GM18502 (cell line): ENCODE measurements at regions not wholly inside any gene's neighbourhood (a gene's known extent, or its start where the extent isn't known, plus 50 kb on each side); places are given as distances from the start of the nearest gene placed in this dataset.
"Not testable (repeated sequence)": the region's sequence is repeated elsewhere in the genome, so short reads cannot be mapped to it uniquely, and the experiment has no call there.

ENCODE experiments used
- ATAC-seq: cut with Tn5 transposase; IDR thresholded peaks from one replicate; pipeline ENCODE4 v1.9.1; 2021; ENCODE audit warnings: mild to moderate bottlenecking; ENCODE audit not compliant: unreplicated experiment, poor library complexity

DNA sequence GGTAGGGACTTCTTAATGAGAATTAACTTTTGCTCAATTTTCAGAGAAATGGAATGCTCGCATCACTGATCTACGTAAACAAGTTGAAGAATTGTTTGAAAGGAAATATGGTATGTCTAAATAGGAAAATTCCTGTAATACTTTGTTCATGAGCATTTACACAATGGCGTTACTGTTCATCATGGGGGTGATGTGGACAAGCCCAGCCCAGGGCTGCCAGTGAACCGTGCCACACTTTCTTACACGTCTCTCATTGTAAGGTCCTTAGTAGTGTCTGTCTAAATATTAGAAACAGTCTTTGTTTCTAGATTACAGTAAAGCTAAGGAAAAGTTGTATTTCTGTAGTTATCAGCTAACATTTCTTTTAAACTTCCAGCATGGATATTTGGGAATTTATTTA lies 91.0 kb upstream of the SPDYE9 start:
- not testable (repeated sequence) for ATAC-seq

DNA sequence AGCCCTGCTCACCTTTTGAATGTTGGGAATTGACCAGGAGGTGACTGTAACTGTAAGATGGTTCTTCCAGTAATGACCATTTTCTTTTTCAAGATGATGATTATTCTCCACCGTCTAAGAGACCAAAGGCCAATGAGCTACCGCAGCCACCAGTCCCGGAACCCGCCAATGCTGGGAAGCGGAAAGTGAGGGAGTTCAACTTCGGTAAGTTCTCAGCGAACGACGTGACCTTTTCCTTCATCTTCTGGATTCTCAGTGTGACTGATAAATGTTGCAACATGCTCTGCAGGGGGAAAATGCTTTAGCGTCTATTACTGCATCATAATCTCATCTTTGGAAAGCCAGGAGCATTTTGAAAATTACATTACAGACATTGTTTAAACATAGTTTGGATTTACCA lies 89.5 kb upstream of the SPDYE9 start:
- not testable (repeated sequence) for ATAC-seq

DNA sequence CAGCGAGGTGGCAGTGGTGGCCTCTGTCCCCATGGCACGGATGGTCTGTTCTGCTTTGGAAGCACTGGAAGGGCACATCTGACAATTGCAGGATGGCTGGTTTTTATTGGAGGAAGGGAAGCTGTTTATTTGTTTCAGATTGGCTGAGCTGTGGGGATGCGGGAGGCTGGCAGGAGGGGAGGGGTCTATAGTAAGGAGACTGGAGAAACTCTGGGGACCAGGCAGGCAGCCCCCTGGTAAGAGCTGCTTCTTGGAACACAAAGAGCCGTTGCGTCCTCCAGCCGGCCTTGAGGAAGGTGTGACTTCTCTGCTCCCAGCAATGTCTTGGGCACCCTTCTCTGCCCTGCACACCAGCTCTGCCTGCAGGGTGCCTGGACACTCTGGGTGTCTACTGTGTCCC lies 85.1 kb upstream of the SPDYE9 start:
- not testable (repeated sequence) for ATAC-seq

DNA sequence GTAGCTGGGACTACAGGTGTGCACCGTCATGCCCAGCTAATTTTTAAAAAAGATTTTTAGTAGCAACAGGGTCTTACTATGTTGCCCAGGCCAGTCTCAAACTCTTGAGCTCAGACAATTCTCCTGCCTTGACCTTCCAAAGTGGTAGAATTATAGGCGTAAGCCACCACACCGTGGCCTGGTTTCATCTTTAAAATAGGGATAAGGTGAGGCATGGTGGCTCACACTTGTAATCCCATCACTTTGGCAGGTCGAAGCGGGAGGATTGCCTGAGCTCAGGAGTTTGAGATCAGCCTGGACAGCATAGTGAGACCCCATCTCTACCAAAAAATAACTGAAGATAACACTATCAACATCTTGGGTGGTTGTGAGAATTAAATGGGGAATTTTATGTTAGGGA lies 84.6 kb upstream of the SPDYE9 start:
- not testable (repeated sequence) for ATAC-seq

DNA sequence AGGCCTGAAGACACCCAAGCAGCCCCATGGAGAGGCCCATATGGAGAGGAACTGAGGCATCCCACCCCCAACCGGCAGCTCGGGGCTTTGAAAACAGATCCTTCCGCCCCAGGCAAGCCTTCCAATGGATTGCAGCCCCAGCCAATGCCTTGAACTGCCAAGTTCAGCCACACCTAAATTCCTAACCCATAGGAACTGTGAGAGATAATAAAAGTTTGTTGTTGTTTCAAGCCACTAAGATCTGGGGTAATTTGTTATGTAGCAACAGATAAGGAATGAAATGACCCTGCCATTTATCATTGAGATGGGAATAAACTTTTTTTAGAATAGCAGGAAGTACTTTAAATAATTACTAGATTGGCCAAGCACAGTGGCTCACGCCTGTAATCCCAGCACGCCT lies 80.3 kb upstream of the SPDYE9 start:
- ATAC-seq = not testable (repeated sequence)

DNA sequence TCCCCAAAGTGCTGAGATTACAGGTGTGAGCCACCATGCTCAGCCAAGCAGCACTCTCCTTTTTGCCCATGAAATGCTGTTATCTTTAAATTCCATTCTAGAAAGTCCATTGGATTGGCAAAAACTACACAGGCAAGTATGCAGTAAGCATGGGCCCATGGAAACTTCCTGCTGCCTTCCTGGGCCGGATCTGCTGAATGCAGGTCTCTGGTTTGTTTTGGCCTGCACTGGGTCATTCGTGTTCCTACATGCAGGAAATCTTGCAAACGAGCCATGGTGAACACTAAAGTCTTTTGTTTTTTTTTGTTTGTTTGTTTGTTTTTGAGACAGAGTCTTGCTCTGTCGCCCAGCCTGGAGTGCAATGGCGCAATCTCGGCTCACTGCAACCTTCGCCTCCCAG lies 76.8 kb upstream of the SPDYE9 start:
- not testable (repeated sequence) for ATAC-seq

DNA sequence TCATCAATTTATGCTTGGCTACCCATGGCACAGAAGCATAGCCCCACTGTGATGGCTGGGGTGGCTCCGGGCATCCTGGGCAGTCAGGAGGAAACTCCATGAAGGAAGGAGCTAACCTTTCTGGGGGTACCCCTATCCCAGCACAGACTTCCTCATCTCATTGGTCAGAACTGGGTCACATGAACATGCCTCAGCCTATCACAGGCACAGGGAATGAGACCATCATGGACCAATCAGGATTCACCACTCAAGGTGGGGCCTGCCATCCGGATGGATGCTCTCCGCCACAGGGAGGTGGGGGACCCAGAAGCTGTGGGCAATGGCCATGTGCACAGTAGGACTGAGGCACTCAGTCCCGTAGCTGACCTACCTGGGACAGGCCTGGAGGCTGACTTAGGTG lies 75.9 kb upstream of the SPDYE9 start:
- not testable (repeated sequence) for ATAC-seq

DNA sequence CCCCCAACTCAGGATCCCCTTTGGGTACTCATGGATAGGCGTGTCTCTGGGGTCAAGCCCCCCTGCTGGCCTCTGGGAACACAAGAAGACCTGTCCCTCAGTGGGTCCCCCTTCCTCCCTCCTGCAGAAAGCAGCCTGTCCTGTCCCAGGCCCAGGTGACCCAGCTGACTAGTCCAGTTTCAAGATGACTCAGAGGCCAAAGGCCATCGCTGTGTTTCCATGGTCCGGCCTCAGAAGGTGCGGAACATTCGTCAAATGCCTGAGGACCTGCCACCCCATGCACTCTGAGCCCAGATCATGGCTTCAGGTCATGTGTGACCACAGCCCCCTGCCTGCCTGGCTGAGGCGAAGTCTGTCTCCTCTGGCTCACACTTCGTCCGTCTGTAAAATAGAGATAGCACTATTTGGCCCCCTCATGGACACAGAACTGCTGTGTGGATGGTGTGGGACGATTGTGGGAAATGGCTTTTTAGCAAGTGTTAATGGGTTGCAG lies 71.4 kb upstream of the SPDYE9 start:
- not testable (repeated sequence) for ATAC-seq

DNA sequence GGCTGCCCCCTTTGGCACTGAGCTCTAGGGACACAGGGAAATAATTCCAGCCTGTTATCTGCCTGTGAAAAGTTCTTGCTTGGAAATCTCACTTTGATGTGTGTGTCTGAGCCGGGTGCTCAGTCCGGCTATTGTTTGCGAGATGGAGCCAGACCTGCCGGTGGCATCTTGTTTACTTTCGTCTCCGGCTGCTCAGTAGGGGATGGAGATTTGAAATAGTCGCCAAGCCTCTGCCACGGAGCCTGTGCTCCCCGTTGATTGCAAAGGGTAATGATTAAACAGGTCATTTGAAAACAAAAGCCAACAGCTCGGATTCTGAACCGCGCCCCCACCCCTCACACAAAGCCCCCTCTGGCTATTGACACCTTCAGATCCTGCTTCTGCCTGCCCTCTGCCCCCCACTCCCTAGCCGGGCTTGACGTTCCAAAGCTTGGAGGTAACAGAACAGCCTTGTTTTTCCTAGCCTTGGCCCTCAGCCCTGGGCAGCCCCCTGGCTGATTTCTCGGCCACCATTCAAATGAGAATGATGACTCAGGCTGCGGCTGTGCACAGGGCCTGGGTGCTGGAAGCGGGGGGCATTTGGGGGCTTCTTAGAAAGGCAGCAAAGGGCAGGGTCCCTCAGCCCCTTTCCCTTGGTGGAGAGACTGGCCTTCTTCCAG lies 70.8 kb upstream of the SPDYE9 start:
- not testable (repeated sequence) for ATAC-seq

DNA sequence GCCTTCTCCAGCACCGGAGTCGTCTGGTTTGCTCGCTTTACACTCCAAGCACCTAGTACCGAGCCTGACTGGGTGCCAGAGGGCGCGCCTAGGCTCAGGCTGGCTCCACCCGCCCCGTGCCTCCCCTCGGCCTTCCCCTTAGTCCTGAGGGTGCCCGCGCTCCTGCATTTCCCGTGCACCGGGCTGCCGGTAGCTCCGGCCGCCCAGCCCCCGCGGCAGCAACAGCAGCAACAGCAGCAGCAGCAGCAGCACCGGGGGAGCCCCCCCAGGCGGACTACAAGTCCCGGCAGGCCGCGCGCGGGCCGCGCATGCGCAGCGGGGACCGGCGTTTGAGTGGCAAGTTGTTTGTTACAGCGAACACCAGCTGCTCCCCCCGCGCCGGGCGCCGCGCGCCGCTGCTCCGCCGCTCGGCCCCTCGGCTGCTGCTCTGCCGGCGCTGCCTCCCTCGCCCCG lies 68.8 kb upstream of the SPDYE9 start:
- ATAC-seq = peak; percentile 93

DNA sequence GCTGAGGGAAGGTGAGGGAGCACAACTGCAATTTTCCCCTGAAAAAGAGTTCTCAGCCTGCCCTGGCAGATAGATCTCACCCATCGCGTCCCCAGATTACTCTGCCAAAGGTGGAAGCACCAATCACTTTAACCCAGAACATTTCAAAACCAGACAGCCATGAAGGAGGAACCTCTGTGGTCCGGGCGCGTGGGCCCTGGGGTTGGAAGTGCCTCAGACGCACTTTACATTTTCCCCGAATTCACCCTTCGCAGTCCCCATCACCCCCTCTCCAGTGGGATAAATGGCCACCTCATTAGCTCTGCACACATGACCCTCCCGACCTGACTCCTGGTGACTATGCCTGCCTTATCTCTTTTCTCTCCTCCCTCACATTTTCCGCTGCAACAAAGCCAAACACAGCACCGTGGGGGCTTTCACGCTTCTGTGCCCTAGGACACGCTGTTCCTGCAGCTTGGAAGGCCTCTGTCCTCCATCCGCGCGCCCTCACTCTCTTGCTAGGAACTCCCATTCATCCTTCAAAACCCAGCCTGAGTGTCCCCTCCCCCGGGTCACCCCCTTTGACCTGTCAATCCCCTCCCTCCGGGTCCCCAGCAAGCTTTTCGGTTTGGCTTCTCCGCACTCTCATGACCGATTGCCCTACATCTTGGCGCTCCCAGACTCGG lies 68.2 kb upstream of the SPDYE9 start:
- not testable (repeated sequence) for ATAC-seq

DNA sequence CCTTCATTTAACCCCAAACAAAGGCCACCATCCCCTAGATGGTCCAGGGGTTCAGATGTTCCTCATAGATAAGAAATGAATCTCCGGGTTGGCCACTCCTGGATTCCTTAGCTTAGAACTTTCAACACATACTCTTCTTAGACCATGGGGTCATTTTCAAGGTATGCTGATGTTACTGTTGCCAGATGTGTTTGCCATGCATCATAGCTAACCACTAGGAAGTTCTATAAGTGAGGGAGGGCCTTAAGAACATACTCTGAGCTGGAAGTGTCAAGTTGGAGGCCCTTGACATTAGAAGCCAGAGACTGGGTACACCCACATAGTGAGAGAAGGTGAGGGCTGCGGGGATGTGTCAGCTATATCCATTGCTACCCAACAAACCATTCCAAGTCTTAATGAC lies 62.7 kb upstream of the SPDYE9 start:
- not testable (repeated sequence) for ATAC-seq

DNA sequence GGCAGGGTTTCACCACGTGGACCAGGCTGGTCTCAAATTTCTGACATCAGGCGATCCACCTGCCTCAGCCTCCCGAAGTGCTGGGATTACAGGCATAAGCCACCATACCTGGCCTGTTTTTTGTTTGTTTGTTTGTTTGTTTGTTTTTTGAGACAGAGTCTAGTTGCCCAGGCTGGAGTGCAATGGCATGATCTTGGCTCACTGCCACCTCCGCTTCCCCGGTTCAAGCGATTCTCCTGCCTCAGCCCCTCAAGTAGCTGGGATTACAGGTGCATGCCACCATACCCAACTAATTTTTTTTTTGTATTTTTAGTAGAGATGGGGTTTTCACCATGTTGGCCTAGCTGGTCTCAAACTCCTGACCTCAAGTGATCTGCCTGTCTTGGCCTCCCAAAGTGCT lies 61.8 kb upstream of the SPDYE9 start:
- ATAC-seq = not testable (repeated sequence)

DNA sequence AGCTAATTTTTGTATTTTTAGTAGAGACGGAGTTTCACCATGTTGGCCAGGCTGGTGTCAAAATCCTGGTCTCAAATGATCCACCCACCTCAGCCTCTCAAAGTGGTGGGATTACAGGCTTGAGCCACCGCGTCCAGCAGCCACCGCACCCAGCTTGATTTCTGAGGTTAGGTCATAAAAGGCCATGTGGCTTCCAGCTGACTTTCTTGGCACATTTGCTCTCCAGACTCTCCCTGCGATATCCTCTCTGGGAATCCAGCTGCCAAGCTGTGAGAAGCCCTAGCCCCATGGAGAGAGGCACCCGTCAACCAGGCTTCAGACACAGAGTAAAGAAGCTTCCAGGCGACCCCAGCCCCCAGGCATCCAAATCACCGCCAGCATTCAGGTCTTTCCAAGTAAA lies 58.2 kb upstream of the SPDYE9 start:
- not testable (repeated sequence) for ATAC-seq

DNA sequence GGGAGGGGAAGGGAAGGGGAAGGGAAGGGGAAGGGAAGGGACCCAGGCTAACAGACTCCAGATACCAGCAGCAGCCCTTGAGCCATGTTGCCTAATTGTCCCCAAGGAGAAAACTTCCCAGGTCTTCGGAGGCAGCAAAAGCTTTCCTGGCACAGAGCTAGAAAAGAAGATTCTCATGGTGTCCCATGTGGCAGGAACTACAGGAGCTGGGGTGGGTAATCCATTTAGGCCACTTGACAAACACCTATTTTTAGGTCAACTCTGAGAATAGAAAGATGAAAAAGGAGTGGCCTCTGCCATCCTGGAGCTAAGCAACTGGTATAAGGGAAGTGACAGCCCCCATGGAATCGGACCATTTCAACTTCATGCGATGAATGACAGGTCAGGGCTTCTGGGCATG lies 52.1 kb upstream of the SPDYE9 start:
- ATAC-seq = not testable (repeated sequence)
